Stimulated activated CD4-positive, alpha-beta T cell treated with anti-CD3 and anti-CD28 coated beads, TNF-alpha, amount 100 ng/mL, for 24 hours (primary cell): ENCODE measurements at regions not wholly inside any gene's neighbourhood (a gene's known extent, or its start where the extent isn't known, plus 50 kb on each side); places are given as distances from the start of the nearest gene placed in this dataset.
A peak's percentile ranks its signal among the peaks of the same experiment; 100 is the strongest.

Source experiments
- DNase-seq, 3 experiments: peaks; one replicate each; pipeline ENCODE4 v3.0.0-alpha.2; 2020; ENCODE audit warnings: low read depth in 3 of 3

DNA sequence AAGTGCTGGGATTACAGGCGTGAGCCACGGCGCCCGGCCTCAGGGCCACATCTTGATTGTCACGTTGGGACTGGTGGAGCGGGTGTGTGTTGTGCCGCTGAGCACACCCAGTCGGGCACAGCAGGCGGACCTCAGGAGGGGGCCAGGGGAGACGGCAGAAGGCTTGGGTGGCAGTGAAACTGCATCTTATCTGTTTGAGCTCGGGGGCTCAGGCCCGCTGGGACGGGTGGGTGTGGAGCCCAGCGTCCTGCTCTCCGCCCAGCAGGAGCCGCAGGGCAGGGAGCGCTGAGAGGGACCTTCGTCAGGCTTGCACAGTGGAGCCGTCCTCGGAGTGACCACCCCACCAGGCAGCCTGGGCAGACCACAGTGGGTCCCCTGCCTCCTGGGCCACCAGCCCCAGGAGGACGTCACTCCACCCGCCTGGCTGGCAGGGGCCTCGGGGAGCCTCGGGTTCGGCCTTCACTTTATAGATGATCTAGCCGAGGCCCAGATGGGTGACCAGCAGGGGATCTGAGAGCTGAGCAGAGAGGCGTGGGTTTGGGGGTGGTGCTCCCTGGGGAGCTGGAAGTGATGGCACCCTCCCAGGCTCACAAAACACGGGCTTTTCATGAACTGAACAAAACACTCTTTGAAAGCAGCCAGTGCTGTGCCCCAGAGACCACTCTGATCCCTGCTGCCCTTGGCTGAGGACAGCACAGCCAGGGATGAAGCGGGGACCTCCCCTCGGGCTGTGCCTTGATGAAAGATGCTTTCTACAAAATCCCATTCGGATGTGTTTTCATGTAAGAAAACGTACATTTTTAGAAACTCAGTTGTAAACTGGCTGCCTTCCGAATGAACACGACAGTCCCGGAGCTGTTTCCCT is 181.1 kb downstream of the SEC14L1 start:
- no peak for DNase-seq

DNA sequence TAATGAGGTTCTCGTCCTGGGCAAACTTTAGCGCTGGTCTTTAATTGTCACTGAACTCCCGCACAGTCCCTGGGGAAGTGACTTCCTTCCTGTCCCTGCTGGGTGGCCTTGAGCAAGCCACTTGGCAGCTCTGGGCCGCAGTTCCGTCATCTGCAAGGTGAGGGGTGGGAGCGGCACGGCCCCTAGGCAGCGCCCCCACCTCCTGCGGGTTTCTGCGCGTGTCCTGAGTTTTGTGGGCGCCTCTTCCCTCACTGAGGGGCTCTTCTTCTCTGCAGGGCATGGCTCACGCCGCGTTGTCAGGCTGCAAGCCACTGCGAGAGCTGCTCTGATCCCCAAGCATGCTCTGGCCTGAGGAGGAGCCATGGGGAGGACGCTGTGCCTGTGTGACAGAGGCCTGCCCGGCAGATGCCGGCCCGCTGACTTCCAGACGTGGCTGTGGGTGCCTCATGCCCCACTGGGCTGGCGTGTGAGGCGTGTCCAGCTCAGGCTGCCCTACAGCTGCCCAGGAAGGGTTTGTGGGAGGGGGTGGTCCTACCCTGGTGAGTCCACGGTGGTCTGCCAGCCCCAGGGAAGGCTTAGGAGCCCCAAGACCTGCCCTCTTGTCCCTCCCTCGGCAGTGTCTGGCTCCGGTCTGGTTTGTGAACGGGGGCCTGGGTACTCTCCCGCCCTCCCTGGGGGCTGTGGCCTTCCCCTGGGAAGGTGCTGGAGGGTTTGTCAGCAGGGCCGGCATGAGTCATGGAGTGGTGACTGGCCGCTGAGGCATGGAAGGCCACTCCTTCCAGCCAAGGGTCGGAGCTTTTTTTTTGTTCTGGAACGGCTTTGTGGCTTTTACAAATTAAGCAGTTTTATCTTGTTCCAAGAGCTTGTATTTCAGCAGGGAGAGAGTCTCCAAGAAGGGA is 182.0 kb downstream of the SEC14L1 start:
- DNase-seq = no peak

DNA sequence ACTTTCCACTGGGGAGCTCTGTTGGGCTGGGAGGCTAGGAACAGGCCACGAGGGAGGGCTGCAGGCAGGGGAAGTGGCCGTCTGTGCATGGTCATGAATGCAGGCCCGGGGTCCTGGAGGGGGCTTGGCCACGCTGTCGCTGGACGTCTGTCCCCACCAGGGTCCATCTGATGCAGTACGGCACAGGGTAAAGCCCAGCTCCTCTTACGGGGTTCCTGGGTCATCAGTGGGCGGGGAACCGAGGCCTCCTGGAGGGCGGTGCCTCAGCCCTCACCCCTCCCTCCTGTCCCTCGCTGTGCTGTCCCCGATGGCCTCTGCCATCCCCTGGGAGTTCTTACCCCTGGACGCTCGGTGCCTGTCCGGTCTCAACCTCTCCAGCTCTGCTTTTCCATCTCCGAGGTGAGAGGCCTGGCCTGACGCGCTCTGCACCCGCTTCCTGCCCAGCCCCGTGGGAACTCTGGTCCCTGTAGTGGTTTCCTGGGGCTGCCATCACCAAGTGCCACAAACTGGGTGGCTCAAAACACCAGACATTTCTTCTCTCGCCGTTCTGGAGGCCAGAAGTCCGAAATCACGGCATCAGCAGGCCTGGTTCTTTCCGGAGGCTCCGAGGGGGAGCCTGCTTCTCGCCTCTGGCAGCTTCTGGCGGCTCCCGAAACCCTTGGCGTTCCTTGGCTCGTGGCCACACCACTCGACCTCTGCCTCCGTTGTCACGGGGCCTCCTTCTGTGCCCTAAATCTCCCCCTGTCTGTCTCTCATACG is 182.8 kb downstream of the SEC14L1 start:
- DNase-seq = no peak

DNA sequence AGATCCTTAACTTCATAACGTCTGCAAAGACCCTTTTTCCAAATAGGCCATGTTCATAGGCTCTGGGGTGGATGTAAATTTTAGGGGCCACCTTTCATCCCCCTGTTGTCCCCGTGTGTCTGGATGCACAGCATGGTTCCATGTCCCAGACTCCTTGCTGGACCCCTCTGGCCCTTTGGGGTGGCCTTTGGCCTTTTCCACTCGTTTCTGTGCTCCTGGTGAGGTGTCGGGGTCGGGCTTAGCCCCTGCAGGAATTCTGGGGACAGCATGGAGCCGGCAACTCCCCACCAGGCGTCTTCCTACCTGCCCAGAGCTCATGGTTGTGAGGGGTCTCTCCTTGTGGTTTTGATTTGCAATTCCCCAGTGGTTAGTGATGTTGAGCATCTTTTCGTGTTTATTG is 183.5 kb downstream of the SEC14L1 start:
- DNase-seq = no peak

DNA sequence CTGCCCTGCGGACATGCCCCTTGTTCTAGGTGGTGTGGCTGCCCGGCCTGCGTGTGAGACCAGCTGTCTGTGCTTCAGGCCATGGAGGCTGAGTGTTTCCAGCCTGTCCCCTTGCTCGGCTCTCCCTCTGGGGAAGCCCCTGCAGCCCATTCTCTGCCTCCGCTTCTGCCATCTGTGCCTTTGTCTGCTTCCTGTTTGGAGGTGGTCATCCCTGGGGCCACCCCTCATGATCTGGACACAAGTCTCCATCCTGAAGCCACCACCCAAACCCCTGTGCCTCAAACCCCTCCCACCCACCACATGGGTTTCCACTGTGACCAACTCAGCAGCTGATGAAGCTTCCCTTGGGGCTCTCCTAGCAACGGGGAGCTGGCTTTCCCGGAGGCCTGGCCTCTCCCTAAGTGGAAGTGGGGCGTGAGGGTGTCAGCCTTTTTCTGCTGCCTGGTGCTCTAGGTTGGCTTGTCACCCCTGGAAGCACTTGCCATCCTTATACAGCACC is 184.9 kb downstream of the SEC14L1 start:
- no peak for DNase-seq

DNA sequence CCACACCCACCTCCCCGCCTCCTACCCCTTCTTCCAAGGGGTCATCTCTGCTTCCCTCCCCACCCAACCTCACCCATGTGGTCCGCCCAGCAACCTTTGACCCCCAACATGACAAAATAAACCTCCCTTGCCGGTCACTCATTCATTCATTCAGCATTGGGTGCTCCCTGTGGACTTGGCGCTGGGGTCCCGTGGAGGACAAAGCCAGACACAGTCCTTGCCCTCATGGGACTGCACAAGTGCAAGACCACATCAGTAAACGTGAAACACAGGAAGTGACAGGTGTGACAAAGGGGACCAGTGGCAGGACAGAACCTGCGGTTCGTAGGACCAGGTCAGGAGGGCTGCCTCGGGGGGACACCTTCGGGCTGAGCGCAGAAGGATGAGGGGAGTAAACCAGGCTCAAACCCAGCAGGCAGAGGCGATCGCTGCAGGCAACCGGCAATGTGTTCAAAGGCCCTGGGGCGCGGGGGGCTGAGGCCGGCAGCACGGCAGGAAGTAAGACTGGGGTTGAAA is 185.4 kb downstream of the SEC14L1 start:
- no peak for DNase-seq

DNA sequence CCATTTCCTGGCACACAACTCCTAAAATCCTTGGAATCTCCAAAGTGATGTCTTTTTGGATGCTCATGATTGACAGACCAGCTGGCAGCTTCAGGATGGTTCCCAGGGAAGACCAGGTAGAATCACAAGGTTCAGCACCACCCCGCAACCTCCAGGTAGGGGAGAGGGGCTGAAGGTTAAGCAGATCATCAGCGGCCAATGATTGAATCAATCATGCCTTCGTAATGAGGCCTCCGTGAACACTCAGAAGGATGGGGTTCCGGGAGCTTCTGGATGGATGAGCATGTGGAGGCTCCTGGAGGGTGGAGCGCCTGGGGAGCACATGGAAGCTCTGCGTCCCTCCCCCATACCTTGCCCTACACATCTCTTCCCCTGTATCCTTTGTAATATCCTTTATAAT is 185.9 kb downstream of the SEC14L1 start:
- DNase-seq = no peak

DNA sequence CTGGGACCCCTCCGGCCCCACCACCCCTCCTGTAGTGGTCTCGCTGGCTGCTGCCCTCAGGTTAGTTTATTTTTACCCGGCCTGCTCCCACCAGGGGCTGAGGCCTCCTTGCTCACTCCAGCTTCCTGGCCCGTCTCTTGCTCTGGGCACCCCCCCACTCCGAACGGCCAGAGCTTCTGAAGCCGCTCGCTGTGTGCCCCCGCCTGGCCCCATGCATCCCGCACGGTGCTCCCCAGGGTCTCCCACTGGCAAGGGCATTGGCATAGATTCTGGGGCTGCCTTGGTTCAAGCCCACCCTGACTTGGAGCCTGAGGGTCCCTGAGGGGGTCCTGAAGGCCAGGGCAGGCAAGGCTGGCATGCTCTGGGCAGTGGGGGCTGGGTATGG is 186.4 kb downstream of the SEC14L1 start:
- DNase-seq = no peak

DNA sequence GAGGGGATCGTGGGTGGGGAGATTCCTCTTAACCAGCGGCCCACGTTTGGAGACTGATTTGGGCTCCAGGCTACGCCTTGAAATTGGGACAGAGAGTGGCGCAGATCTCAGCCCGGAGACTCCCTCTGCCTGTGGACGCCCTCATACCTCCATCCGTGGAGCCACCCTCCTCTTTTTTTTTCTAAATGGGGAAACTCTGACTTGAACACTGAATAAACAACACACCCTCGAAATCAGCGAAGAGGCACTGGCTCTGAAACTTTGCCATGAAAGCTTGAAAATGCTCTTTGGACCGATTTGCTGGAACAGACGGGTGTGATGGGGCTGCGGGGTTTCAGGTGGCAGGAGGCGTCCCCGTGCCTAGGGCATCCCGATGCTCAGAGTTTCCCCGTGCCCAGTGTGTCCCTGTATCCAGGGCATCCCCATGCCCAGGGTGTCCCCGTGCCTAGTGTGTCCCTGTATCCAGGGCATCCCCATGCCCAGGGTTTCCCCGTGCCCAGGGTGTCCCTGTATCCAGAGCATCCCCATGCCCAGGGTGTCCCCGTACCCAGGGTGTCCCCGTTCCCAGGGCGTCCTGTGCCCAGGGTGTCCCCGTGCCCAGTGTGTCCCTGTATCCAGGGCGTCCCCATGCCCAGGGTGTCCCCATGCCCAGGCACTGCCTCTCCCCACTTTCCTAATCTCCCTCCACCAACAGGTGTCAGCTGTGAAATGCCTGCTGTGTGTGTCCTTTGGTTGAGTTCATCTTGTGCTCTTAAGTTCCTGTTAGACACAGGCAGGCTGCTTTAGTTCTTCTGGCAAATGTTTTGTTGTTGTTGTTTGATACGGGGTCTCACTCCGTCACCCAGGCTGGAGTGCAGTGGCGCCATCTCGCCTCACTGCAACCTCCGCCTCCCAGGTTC is 187.0 kb downstream of the SEC14L1 start:
- no peak for DNase-seq

DNA sequence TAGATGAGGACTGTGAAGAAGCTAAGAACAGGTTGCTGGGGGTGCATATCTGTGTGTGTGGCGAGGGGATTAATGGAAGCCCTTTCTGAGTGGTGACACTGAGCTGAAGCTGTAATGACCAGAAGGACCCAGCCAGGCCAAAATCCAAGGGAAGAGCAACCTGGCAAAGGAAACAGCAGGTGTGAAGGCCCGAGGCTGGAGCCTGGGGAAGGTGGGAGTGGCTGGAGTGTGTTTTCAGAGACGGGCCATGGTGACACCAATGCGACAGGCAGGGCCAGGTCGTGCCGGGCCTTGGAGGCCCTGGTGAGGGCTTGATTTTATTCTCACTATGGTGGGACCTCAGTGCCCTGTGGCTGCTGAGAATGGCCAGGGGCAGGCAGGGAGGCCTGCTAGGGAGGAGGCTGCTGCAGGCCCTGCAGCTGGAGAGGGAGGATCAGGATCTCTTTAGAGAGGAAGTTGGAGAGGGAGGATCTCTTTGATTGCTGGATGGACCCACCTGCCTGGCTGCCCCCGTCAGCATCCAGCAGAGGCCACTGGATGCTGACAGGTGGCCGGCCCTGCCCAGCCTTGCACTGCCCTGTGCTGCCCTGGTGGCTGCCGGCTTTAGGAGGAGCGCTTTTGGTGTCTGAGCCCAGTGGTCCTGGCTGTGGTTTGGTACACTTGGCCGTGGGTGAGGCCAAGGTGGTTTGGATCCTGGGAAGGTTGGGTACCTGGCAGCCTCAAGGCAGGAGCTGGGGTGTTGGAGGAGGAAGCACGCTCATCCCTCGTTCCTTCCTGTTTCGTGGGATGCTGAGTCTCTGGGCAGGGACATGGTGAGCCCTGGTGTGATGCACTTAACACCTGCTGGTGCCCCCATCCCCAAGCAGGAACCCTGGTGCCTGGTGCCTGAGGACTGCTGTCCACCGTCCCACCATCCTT is 188.3 kb downstream of the SEC14L1 start:
- DNase-seq = no peak

DNA sequence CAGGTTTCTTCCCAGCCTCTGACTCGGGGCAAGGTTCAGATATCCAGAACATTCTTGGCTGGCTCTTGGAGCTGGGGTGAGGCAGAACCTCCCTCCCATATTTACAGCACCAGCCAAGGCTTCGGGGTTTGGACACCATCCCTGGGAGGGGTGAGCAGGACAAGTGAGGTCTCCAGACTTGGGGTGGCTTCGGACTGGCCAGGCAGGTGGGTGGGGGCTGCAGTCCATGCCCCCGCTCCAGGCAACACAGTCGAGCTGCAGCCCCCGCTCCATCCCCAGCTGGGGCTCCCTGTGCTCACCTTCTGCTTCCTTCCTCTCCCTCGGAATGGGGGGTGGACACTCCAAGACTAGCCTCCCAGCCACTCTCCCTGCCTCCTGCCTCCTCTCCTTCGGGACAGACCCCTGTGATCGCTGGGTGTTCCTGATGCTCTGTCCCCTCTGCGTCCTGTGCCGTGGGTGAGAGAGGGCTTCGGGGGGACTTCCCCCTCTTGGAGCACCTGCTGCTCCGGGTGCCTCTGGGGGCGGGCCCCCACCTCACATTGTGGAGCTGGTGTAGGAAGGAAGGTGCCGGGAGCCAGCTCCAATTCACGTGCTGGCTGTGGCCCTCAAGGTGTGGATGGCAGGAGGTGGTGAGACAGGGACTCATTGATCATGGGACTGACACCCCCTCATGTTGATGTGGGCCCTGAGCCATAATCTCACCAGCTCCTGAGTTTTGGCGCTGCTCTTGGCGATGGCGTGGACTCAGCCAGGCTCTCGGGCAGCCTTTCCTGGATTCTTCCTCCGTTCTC is 189.2 kb downstream of the SEC14L1 start:
- DNase-seq = no peak

DNA sequence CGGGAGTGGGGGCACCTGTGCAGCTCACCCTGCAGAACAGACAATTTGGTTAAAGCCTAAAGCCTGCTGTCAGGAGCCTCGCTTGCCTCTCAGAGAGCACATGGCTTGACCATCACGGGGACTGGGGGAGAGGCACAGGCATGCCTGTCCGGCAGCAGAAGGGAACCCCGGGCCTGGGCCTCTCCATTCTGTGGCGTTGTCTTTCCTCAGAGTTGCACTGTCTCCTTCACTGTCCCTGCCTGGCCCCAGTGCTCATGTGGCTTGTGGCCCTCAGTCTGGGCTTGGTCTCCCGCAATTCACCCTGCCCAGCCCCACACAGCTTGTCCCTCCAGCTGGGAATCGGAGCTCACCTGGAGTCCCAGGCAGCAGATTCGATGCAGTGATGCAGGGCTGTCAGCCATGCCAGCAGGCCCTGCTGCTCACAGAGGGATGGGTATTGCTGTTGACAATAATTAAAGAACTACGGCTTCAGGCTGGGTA is 189.9 kb downstream of the SEC14L1 start:
- DNase-seq = no peak

DNA sequence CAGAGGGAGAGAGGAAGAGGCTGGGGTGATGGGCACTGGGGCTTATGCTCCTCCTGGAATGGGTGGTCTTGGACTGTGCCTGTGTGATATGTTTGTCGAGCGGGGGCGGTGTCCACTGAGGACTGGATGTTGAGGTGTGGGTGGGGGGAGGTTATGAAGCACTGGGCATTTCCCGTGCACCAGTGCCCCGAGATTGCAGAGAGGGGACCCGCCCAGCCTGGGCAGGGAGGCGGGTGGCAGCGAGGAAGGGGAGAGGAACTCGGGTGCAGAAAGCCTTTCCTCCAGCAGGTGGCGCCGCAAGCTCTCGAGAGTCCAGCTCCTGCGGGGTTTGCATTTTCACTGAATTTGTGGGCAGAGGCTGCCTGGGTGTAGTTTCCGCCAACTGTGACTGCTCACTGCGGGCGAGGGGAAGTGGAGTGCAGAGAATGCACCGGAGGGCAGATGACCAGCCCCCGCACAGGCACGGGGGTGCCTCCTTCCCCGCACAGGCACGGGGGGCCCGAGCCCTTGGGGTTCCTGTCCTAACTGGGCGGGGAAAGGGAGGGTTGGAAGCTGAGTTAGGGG is 190.6 kb downstream of the SEC14L1 start:
- peak; percentile 90 to 96 (median 95) for DNase-seq

DNA sequence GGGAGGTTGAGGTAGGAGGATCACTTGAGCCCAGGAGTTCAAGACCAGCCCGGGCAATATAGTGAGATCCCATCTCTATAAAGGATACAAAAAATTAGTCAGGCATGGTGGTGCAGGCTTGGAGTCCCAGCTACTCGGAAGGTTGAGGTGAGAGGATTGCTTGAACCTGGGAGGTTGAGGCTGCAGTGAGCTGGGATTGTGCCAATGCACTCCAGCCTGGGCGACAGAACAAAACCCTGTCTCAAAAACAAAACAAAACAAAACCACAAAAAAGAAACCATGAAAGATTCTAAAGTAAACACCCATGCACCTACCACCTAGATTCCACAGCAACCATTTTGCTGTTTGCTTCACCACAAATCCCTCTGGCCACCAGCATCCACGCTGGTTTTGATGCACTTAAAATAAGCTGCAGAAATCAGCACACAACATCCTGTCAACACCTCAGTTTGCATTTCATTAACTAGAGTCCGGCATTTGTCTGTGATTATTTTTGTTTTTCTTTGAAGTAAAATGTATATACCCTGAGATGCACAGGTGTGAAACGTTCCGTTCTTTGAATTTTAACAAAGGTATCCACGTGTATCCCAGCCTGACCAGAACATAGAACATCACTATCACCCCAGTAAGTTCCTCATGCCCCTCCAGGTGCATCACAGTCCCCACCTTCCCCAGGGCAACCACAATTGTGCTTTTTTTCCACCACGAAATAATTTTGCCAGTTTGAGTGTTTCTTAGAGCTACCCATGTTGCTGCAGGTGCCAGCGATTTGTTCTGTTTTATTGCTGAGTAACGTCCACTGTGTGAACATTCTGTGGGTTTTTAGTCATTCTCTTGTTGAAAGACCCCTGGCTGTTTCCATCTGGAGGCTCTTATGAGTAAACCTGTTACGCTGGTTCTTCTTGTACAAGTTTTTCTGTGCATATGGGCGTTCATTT is 191.5 kb downstream of the SEC14L1 start:
- no peak for DNase-seq

DNA sequence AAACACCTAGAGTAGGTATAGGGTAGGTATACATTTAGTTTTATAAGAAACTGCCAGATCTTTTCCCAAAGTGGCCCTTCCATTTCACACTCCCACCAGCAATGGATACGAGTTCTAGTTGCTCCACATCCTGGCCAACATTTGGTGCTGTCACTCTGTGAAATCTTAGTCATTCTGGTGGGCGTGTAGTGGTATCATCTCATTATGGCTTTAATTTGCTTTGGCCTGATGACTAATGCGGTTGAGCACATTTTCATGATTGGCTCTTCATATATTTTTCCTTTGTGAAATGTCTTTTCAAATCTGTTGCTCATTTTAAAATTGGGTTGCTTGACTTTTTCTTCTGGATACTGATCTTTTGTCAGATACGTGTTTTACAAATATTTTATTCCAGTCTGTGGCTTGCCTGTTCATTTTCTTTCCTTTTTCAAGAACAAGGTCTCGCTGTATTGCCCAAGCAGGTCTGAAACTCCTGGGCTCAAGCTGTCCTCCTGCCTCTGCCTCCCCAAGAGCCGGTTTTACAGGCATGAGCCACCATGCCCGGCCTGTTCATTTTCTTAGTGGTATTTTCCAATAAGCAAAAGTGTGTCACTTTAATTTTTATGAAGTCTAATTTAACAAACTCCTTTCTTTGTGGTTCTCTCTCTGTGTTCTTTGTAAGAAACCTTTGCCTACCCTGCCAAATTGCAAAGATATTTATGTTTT is 192.4 kb downstream of the SEC14L1 start:
- peak in 1 of 3 experiments; percentile 45 for DNase-seq

DNA sequence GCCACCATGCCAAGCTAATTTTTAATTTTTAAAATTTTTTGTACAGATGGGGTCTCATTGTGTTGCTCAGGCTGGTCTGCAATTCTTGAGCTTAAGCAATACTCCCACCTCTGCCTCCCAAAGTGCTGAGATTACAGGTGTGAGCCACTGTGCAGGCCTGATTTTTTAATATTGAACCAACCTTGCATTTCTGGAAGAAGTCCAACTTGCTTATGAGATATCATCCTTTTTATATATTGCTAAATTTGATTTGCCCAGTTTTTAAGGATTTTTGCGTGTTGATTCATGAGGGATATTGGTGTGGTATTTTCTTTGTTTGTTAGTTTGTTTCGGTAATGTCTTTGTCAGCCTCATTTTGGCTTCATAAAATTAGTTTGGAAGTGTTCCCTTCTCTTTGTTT is 196.4 kb downstream of the SEC14L1 start:
- no peak for DNase-seq
